Neural cell (in vitro differentiated cells): ENCODE measurements at regions not wholly inside any gene's neighbourhood (a gene's known extent, or its start where the extent isn't known, plus 50 kb on each side); places are given as distances from the start of the nearest gene placed in this dataset.

ENCODE experiments used
- EP300 ChIP-seq: fragments of 450-650 bp; conservative IDR thresholded peaks from 2 replicates; pipeline ENCODE4 v1.6.1; 2014; ENCODE audit warnings: antibody characterized with exemption, mild to moderate bottlenecking, moderate library complexity; ENCODE audit not compliant: poor library complexity, severe bottlenecking
- EZH2 ChIP-seq: fragments of 200-600, 300-800 bp; shearing (Covaris generic), sonication (generic); IDR thresholded peaks from 2 replicates; pipeline ENCODE4 v1.6.1; 2014; ENCODE audit warnings: antibody characterized with exemption, low read length, borderline replicate concordance, mild to moderate bottlenecking; ENCODE audit not compliant: insufficient read depth, poor library complexity, severe bottlenecking
- POLR2AphosphoS5 ChIP-seq: IDR thresholded peaks from 2 replicates; pipeline ENCODE4 v1.6.1; 2012
- SMC3 ChIP-seq: fragments of 450-650 bp; conservative IDR thresholded peaks from 2 replicates; pipeline ENCODE4 v1.6.1; 2014; ENCODE audit warnings: antibody characterized with exemption, mild to moderate bottlenecking, moderate library complexity; ENCODE audit not compliant: poor library complexity
- TAF1 ChIP-seq: IDR thresholded peaks from 2 replicates; pipeline ENCODE4 v1.6.1; 2012; ENCODE audit warnings: low read depth
- TF ChIP-seq, protein P1 (sequence below): fragments of 450-650 bp; IDR thresholded peaks from 2 replicates; pipeline ENCODE4 v1.5.1; 2014; ENCODE audit warnings: antibody characterized with exemption, mild to moderate bottlenecking, moderate library complexity; ENCODE audit not compliant: poor library complexity, severe bottlenecking
- TF ChIP-seq, protein P2 (sequence below): IDR thresholded peaks from 2 replicates; pipeline ENCODE4 v1.6.1; 2012; ENCODE audit warnings: borderline replicate concordance

DNA sequence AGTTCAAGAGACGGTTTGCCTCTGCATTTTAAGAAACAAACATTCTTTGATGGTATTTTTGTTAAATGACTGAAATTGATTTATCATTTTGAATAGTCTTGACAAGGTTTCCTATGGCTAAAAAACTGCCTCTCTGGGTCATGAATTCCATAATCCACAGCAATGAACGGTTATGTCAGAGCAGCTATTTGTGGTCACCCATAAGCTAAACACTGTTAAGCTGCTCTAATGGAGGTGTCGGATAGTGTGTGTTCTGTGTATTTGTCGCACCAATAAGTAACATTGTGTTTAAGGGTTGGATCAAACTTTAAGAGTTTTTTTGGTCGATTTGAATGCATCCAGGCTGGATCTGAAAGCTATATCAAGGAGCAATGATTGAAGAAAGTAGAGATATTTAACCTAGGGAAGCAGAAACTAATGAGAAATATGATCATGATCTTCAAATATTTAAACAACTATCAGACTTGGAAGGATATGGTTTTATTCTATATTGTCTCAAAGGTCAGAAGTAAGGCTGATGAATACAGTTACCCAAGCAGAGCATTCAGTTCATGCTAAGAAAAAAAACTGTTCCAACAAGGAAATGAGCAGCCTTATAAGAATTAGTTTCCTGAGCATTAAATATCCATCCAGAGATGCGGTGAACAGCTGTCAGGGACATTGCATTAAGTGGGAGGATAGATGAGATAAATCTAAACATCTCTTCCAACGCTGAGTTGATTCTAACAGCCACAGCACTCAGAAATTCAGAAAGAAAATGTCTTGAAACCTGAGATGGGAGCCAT lies 232.3 kb upstream of the RPS6KA3 start:
- TF ChIP-seq EP300 (no peak), POLR2AphosphoS5 (no peak), EZH2 (no peak), TAF1 (no peak), SMC3 (no peak)
- TF ChIP-seq, protein P1, sequence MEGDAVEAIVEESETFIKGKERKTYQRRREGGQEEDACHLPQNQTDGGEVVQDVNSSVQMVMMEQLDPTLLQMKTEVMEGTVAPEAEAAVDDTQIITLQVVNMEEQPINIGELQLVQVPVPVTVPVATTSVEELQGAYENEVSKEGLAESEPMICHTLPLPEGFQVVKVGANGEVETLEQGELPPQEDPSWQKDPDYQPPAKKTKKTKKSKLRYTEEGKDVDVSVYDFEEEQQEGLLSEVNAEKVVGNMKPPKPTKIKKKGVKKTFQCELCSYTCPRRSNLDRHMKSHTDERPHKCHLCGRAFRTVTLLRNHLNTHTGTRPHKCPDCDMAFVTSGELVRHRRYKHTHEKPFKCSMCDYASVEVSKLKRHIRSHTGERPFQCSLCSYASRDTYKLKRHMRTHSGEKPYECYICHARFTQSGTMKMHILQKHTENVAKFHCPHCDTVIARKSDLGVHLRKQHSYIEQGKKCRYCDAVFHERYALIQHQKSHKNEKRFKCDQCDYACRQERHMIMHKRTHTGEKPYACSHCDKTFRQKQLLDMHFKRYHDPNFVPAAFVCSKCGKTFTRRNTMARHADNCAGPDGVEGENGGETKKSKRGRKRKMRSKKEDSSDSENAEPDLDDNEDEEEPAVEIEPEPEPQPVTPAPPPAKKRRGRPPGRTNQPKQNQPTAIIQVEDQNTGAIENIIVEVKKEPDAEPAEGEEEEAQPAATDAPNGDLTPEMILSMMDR: no peak
- TF ChIP-seq, protein P2, sequence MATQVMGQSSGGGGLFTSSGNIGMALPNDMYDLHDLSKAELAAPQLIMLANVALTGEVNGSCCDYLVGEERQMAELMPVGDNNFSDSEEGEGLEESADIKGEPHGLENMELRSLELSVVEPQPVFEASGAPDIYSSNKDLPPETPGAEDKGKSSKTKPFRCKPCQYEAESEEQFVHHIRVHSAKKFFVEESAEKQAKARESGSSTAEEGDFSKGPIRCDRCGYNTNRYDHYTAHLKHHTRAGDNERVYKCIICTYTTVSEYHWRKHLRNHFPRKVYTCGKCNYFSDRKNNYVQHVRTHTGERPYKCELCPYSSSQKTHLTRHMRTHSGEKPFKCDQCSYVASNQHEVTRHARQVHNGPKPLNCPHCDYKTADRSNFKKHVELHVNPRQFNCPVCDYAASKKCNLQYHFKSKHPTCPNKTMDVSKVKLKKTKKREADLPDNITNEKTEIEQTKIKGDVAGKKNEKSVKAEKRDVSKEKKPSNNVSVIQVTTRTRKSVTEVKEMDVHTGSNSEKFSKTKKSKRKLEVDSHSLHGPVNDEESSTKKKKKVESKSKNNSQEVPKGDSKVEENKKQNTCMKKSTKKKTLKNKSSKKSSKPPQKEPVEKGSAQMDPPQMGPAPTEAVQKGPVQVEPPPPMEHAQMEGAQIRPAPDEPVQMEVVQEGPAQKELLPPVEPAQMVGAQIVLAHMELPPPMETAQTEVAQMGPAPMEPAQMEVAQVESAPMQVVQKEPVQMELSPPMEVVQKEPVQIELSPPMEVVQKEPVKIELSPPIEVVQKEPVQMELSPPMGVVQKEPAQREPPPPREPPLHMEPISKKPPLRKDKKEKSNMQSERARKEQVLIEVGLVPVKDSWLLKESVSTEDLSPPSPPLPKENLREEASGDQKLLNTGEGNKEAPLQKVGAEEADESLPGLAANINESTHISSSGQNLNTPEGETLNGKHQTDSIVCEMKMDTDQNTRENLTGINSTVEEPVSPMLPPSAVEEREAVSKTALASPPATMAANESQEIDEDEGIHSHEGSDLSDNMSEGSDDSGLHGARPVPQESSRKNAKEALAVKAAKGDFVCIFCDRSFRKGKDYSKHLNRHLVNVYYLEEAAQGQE: no peak
